ENCODE measurements at regions not wholly inside any gene's neighbourhood (a gene's known extent, or its start where the extent isn't known, plus 50 kb on each side); places are given as distances from the start of the nearest gene placed in this dataset.

DNA sequence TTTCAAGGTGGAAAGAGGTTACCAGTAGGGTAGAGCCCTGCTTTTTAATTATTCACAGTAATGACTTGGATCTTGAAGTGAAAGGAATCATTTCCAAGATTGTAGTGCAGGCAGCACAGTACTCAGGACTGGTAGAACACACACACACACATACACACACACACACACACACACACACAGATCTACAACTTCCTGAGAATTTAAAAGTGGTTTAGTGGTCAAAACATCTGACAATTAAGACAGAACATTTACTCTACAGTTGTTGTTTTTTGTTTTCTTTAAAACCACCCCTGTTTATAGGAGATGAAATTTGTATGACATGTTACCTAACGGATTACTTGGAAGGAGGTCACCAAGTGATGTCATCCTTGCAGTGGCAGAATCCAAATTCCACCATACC lies 146.7 kb upstream of the VRK2 start:
- DNase-seq, result no peak

DNA sequence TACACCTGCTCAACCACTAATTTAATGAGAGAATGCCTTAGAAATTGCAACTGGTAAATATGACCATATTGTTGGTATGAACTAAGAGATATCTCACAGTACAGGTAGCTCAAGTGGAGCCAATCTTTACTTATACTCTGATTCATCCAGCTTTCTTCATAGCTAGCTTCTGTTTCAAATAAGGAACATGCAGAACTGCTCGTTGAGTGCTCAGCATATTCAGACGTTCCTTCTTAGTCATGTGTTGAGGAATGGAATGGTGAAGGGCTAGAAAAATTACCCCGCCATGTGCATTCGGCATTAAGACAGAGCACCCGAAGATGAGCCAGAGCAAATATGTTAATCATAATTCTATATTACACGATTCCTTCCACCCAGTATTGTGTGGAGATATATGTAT lies 144.0 kb upstream of the VRK2 start:
- no peak for DNase-seq

DNA sequence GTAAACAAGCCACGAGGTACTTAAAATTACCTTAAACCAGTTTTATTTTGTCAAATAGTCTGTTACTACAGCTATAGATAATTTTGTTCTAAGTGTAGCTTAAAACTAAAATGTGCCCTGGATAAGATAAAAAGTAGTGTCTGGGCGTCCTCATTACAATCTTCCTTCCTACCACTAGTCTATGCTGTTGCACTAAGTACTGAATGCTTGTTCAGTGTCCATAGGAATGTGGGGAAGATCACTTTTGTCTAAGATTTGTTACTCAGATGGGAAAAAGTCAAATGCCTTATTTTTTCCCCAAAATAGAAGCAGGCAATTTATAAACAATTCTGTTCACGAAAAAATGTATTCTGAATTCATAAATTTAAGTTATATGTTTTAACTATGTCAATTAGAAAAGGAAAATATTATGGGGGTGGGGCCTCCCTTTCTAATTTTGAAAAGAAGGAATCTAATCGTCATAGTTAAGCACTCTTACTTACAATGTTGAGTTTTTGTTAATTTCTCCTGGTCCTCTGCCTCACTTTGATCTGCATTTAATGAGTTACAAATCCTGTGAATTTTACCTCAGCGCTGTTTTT lies 140.4 kb upstream of the VRK2 start:
- peak; percentile 15 for DNase-seq

DNA sequence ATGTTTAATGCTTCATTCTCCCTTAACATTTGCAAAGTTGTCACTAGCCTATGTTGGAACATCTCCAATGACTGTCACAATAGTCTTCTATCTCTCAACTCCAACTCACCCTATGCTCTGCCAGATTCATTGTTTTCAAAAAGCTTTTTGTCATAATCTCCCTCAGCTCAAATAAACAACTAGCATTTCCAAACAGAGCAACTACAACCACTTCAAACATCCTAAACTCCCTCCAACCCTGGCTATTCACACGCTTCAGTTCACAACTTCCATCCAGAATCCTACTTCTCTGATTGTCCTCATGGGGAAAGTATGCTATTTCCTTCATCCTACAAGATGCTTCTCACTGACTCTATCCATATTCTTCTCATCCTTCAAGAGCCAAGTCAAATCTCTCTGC lies 139.2 kb upstream of the VRK2 start:
- no peak for DNase-seq

DNA sequence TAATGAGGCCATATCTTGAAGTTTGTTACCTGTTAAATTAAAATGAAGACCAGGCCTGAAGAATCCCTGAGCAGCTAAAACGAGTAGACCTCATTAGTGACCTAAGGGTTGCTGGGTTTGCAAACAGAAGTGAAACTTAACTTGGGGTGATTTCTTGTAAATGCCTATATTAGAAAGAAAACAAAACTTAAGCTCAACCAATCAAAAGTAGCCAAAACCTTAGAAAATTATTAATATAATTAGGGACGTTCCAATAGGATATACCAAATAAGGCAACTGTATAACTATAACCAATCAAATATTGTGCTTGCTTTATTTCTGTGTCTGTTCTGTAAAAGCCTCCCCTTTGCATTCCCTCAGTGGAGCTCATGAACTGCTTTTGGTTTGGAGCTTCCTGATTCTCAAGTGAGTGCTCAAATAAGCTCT lies 137.9 kb upstream of the VRK2 start:
- DNase-seq, result no peak

DNA sequence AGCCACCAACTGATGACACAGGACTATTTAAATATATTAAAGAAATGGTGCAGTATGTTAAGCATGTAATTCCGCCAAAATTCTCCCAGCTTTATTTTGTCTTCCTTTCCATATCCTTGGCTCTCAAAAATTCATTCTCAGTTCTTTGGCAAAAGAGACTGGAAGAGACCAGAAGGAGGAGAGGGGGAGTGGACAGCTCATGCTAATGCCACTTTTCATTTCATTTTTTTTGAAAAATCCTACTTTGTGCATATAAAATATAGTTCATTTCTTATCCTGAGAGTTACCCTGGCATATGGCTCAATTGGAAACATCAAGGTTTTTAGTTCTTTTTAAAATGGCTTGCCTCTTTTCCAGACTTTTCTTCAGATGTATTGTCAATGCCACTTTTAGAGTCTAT lies 128.5 kb upstream of the VRK2 start:
- no peak for DNase-seq

DNA sequence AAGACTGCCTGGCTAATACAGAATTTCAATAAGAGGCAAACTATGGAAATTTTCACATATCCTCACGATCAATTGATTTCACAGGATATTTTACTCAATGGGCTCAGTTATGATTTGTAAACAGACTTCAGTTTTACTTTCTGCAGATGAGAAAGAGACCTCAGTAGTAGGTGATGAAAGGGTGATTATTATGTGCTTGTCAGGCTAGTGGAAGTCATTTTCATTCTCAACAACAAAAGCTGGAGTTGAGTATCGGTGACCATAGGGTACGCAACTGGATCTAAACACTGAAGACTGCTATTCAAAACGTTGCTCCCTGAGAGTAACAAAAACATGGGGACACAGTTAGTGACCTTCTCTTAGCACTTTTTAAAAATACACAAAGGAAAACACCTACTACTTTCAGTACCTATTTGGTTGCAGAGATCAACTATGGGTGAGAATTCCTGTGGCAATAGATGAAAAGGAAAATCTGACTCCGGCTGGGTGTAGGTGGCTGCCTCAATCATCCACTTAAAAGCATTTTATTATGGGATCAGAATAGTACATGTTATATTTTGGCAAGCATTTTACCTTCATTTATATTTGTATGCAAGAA lies 126.2 kb upstream of the VRK2 start:
- DNase-seq, result no peak

DNA sequence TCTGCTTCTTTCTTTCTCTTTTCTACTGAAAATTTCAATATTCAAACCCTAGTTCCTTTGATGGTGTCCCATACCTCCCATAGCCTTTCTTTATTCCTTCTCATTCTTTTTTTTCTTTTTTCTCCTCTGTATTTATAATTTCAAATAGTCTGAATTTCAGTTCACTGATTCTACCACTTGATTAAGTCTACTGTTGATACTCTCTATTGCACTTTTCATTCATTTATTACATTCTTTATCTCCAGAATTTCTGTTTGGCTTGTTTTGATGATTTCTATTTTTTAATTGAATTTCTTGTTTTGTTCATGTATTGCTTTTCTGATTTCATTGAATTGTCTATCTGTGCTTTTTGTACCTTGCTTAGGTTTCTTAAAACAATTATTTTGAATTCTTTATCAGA lies 111.9 kb upstream of the VRK2 start:
- no peak for DNase-seq

DNA sequence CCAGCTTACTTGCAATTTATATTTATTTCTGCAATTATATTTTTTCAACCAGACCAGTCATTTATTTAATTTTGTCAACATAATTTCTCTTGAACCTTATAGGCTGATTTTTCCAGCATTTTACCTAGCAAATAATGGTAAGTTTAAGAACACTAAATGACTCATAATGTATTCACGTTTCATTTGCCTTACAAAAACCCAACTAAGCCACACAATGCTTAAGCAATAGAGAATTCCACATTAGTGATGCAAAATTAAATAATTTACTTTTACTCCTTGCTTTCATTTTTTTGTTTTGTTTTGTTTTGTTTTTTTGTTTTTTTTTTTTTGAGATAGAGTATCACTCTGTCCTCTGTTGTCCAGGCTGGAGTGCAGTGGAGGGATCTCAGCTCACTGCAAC lies 110.4 kb upstream of the VRK2 start:
- DNase-seq, result no peak

DNA sequence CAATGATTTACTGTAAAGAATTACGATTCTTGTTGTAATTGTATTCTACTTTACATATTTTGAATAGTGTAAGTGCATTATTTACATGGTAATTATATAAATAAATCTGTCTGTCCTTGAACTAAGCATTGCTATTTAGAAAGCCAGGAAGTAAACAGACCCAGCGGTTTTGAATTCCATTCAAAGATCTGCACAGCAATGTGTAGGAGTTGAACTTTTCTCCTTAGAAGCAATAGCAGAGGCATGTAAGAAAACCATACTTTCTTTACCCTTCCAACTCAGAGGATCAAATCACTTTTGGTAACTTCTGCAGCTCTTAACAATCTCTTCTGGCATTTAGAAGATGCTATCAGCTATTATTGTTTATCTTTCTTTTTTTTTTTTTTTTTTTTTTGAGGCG lies 109.2 kb upstream of the VRK2 start:
- no peak for DNase-seq

DNA sequence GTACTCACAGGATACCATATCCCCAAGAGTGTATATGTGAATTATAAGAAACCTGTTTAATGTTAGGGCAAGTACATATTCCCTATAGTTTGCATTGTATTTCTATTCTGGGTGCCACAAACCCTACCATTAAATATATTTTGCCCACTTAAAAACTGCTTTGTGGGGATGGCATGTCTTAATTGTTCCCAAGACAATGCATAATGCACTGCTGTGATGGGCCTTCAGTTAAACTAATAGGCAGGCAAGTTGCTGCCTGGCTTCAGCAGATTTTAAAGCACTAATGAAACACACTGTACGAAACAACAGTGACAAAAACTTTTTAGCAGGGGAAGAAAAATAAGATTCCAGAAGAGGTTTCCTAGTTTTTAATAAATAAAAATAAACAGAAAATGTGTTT lies 104.8 kb upstream of the VRK2 start:
- DNase-seq, result no peak

DNA sequence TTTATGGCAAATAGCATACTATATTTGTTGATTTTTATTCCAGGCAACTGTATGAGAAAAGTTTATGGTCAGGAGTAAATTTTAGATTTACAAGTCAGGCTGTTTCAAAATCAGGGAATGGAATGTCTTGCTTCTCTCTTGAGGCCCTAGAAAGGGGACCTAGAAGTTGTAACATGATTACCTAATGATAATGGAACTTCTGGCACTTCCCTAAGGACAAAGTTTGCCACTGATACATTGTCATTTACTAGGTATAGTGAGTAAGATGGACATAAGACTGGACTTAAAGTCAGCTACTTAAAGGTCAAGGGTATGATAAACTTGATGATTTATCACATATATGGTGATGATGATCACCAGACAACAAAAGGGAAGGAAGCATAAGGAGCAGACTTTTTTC lies 103.3 kb upstream of the VRK2 start:
- no peak for DNase-seq

DNA sequence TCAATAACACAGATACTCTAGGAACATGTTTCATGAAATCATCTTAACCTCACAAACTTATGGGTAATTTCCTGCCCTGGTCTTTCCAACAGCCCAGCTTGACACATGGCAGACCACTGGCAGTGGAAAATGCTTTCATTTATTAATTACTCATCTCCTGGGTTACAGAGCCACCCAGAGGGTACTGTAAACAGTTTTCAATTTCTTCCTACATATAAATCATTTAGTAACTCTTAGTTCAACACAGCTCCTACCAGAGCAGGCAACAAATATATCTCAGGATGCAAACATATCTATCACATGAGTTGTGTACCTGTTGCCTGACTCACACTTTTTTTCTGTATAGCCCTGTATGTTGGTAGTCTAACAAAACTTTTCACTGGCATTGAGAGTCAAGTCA lies 99.2 kb upstream of the VRK2 start:
- DNase-seq, result no peak

DNA sequence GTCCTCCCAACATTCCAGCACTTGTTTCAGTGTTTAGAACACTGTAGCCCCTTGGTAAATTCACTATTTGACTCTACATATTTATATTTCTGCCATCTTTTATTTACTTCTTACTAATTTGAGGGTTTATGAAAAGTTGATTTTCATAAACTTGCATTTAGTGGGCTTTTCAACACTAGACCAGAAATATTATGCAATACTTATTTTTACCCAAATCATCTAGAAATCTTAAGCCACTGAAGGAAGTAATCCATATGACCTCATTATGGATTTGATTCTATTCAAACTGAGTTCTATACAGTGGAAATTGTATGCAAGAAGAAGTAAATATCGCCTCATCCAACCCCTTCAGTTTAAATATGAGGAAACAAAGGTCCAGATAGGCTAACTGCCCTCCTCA lies 92.6 kb upstream of the VRK2 start:
- no peak for DNase-seq

DNA sequence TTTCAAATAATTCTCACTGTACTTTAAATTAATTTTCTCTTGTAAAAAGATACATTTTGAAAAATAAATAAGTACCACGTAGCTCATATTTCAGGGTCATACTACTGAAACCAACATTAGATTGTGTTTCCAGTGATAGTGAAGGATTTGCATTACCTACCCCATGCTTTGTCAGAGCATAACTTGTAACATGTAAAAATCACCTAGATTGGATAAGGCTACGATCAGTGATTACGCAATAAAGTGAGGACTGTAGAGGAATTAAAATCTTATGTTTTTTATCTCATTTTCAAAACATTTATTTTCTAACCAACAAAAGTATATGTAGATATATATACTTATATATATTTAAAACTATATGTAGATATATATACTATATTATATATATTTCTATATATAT lies 89.4 kb upstream of the VRK2 start:
- DNase-seq, result no peak

DNA sequence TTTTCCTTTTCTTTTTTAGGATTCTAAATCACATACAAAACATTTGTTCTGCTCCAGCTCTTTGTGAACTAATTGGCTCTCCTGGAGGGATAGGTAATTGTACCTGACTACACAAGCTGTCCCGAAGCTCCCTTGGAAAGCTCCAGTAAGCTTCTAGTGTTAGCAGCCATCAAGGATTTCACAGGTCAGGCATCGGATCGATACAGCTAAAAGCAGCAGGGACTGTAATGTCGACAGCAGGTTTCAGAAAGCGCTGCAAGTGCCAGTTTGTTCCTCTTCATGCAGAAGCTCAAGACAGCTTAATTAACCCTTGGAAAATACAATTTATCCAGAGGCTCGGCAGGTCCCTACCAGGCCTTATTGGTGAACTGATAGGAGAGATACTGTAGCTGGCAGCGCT lies 87.2 kb upstream of the VRK2 start:
- DNase-seq, result no peak

DNA sequence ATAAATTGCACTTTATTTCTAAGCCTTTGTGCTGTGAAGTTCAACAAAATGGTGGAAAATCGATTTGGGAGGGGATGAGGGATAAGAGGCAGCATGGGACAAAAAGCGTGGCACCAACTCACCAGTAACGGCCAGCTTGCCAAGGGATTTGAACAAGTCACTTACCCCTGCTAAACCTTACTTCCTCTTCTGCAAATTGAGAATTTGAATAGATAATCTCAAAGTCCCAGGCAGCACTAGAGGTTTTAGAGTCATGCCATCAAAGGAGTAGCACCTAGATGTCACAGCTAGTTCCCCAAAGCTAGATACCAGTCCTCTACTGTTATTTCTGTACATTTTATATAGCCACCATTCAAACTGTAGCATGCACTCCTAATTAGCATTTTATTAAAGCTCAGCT lies 83.7 kb upstream of the VRK2 start:
- DNase-seq, result no peak

DNA sequence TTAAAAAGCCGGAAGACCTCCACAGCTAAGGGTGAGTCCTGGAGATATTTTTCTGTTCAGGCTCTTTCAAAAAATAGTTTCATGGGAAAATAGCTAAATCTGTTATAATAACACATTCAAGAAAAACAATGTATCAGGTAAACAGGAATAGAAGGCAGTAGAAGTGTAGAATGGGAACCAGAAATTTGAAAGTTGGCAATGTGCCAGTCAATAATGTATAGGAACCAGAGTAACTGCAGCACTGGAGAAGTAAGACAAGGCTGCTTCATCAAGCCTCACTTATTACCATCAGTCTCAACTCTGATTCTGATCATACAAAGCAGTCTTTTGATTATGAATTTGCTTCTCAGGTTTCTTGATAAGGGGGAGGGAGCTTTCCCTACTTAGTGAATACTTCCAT lies 81.4 kb upstream of the VRK2 start:
- DNase-seq, result no peak

DNA sequence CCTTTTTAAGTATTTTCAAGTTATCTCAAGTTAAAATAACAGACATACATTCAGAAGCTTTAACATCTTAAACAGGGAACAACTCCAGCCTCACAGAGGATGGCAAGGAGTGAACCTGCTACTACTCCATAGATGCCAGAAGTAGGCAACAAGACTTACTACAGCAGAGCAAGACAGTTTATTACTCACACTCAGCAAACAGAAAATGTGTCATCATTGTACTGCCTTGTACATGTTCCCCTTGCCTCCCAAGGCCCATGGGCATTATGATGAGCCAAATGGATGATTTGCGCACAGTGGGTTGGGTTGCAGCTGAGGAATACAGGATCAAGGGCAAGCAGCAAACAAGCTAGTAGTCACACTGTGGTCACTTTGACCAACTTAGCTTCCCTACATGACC lies 80.6 kb upstream of the VRK2 start:
- no peak for DNase-seq

DNA sequence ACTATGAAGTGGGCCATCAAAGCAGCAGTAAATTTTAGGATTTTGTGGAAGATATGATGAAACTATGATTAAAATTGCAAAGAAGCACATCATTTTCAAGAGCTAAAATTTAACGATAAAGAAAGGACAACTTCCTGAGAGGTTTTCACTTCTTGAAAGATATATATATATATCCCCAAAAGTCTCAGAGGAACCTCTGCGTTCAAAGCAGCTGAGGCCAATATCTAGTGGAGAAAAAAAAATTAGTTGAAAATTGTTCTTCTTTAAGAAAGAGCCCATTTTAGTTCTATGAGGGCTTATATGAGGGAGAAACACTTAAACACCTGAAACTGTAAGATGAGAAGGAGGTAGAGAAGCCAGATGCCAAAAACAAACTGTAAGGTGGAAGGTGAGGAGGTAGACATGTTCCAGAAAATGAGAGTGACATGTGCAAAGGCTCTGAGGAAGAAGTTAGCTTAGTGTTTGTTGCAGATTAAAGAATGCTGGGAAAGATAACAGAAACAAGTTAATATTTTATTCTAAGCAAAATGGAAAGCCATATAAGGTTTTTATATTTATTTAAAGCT lies 72.9 kb upstream of the VRK2 start:
- no peak for DNase-seq

DNA sequence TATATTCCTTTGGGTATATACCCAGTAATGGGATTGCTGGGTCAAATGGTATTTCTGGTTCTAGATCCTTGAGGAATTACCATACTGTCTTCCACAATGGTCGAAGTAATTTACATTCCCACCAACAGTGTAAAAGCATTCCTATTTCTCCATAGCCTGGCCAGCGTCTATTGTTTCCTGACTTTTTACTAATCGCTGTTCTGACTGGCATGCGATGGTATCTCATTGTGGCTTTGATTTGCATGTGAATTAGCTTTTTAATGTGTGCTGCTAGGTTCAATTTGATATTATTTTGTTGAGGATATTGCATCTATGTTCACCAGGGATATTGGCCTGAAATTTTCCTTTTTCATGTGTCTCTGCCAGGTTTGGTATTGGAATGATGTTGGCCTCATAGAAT lies 67.4 kb upstream of the VRK2 start:
- no peak for DNase-seq

DNA sequence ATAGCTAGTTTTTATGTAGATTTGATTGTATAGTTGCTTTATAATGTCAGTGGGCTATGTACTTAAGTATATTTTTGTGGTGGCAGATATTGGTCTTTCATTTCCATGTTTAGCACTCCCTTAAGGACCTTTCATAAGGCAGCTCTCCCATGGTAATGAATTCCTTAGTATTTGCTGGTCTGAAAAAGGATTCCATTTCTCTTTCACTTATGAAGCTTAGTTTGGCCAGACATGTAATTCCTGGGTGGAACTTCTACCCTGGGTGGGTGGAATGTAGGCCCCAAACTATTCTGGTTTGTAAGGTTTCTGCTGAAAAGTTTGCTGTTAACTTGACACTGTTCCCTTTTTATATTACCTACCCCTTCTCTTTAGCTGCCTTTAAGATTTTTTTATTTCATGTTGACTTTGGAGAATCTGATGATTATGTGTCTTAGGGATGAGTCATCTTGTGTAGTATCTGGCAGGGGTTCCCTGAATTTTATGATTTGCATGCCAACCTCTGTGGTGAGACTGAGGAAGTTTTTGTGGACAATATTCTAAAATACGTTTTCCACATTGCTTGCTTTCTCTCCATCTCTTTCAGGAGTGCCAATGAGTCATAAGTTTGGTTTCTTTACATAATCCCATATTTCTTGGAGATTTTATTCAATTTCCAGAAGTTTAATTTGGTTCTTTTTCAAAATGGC lies 65.4 kb upstream of the VRK2 start:
- DNase-seq, result no peak

DNA sequence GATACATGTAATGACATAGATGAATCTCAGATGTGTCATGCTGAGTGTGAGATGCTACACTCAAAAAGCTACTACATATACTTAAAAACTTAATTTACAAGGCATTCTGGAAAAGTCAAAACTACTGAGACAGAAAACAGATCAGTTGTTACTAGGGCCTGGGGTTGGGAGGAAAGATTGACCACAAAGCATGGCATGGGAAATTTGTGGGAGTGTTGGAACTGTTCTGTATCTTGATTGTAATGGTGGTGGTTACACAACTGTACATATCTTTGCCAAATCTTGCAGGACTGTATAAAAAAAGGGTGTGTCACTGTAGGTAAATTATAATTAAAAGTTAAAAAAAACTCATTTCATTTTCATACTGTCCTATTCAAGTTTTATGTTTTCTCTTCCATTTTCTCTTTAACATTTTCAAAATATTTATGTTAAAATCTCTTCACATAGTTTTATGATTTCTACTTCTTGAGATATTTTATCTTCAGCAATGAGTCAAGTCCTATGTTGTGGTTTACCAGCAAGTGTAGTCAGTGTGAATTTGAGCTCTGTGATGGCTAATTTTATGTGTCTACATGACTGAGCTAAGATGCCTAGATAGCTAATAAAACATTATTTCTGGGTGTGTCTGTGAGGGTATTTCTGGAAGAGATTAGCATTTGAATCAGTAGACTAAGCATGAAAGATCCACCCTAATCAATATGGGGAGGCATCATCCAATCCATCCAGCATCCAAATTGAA lies 58.6 kb upstream of the VRK2 start:
- no peak for DNase-seq

All from DMS79 treated with DMSO at 0.1 percent for 48 hours (cell line).